Activated CD4-positive, alpha-beta memory T cell treated with anti-CD3 and anti-CD28 coated beads for 36 hours (primary cell): ENCODE measurements at regions not wholly inside any gene's neighbourhood (a gene's known extent, or its start where the extent isn't known, plus 50 kb on each side); places are given as distances from the start of the nearest gene placed in this dataset.
A peak's percentile ranks its signal among the peaks of the same experiment; 100 is the strongest.

Source experiments
- CTCF ChIA-PET: fragments of 350-600 bp; sonication (Branson Sonifier 250); formaldehyde crosslinking; loops from one replicate; lab custom pipeline; 2021; ENCODE audit warnings: antibody characterized with exemption, inconsistent platforms; lab: Charles Lee
- POLR2A ChIA-PET: fragments of 350-600 bp; sonication (Branson Sonifier 250); formaldehyde crosslinking; loops from one replicate; lab custom pipeline; 2021; ENCODE audit warnings: antibody characterized with exemption; lab: Charles Lee
- DNase-seq: peaks from one replicate; pipeline ENCODE4 v3.0.0-alpha.2; 2020
- H3K27ac Mint-ChIP-seq: one replicate; pipeline ENCODE4 v1.8.0; 2021; ENCODE audit warnings: mixed read lengths
- H3K27me3 Mint-ChIP-seq: one replicate; pipeline ENCODE4 v1.8.0; 2021; ENCODE audit warnings: mixed read lengths
- H3K36me3 Mint-ChIP-seq: one replicate; pipeline ENCODE4 v1.8.0; 2021; ENCODE audit warnings: mixed read lengths
- H3K4me1 Mint-ChIP-seq: one replicate; pipeline ENCODE4 v1.8.0; 2021; ENCODE audit warnings: low read depth, mixed read lengths
- H3K4me3 Mint-ChIP-seq: one replicate; pipeline ENCODE4 v1.8.0; 2021; ENCODE audit warnings: mild to moderate bottlenecking, mixed read lengths
- H3K9me3 Mint-ChIP-seq: one replicate; pipeline ENCODE4 v1.8.0; 2021; ENCODE audit warnings: mixed read lengths
- intact Hi-C: fragments of 100-400 bp; cut with micrococcal nuclease; formaldehyde crosslinking; loops from one replicate; pipeline ENCODE4 v1.15.1; 2023

DNA sequence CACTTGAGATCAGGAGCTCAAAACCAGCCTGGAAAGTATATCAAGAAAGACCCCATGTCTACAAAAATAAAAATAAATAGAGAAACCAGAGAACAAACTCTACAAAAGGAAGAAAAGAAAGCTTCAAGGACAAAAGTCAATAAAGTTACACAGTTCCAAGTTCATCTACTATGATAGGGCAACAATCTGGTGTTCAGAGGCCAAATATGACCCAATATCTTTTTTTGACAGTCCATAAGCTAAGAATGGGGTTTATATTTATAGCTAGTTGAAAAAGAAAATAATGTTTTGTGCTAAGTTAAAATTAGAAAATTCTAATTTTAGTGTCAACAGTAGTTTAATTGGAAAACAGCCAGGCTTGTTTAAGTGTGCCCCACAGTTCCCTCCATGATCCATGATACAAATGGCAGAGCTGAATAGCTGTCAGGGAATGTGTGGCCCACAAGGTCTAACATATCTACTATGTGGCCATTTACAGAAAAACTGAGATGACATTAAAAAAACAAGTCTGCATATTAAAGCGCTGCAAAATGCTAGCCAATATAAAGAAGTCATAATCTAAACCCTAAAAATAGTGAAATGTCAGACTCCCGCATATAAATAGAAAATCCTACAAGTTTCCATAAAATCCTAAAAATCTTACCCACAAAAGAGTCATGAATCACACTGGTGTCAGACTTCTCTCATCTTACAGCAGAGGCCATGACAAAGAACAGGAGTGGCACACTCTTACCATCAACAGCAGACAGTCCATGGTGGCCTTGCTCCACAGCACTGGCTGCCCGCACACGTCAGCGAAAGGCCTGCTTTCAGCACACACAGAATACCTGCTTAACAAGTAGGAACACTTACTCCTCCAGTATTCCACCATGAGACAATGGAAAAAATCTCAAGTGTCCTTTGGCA, 281.9 kb upstream of the HSFY2 start:
- Mint-ChIP-seq H3K36me3 (no peaks in the 10 kb centered on the region), H3K4me1 (no peaks in the 10 kb centered on the region), H3K27me3 (no peaks in the 10 kb centered on the region), H3K27ac (no peak overlapping the region), H3K9me3 (no peaks in the 10 kb centered on the region), H3K4me3 (no peak overlapping the region)
- POLR2A ChIA-PET, result no interaction called here
- no peak for DNase-seq
- intact Hi-C loops, result no loop called here
- CTCF ChIA-PET, result no interaction called here

GRCh38 chrY:19053806-19054205, 280.3 kb upstream of the HSFY2 start:
- no peak overlapping the region for H3K27ac Mint-ChIP-seq
- ChIA-PET POLR2A (no interaction called here), CTCF (no interaction called here)
- no peaks in the 10 kb centered on the region for H3K27me3 Mint-ChIP-seq
- no peaks in the 10 kb centered on the region for H3K9me3 Mint-ChIP-seq
- intact Hi-C loops, result no loop called here
- no peaks in the 10 kb centered on the region for H3K36me3 Mint-ChIP-seq
- no peak for DNase-seq
- H3K4me1 Mint-ChIP-seq, result no peaks in the 10 kb centered on the region
- H3K4me3 Mint-ChIP-seq, result no peak overlapping the region

DNA sequence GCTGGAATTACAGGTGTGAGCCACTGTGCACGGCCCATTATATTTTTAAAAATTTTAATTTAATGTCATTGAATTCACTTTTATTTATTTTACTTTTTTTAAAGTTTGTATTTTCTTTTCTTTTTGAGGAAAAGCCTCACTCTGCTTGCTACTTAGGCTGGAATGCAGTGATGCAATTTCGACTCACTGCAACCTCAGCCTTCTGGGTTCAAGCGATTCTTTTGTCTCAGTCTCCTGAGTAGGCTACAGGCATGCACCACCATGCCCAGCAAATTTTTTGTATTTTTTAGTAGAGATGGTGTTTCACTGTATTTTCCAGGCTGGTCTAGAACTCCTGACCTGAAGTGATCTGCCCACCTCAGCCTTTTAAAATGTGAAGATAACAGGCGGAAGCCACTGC, 277.5 kb upstream of the HSFY2 start:
- DNase-seq, result no peak
- intact Hi-C loops, result no loop called here
- ChIA-PET CTCF (no interaction called here), POLR2A (no interaction called here)
- no peak overlapping the region for H3K4me3 Mint-ChIP-seq
- peaks cover 2% of the 10 kb centered on the region for H3K9me3 Mint-ChIP-seq
- H3K36me3 Mint-ChIP-seq, result no peaks in the 10 kb centered on the region
- no peak overlapping the region for H3K27ac Mint-ChIP-seq
- no peaks in the 10 kb centered on the region for H3K27me3 Mint-ChIP-seq
- no peaks in the 10 kb centered on the region for H3K4me1 Mint-ChIP-seq

DNA sequence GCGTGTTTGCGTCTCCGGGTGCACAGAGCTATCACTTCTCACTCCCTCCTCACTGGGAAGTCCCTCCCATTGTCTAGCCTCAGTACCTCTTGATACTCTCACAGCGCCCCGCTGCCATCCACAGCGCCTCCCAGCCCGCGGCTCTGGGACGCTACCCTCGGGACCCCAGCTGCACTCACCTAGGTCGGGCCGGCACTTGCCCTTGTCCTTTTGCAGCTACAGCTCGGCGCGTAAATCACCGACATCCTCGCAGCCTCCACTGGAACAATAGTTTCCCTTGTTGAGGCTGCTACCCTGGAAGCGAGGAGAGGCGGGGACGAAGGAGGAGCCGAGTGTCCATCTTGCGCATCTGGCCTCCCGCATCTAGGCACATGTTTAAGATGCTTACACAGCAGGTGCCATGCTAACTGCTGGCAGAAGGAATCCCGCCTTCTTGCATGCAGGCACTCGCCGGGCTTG, 269.5 kb upstream of the HSFY2 start:
- intact Hi-C loops, result no loop called here
- H3K4me1 Mint-ChIP-seq, result no peaks in the 10 kb centered on the region
- H3K27ac Mint-ChIP-seq, result no peak overlapping the region
- peaks cover 2% of the 10 kb centered on the region for H3K9me3 Mint-ChIP-seq
- DNase-seq, result no peak
- H3K27me3 Mint-ChIP-seq, result no peaks in the 10 kb centered on the region
- H3K36me3 Mint-ChIP-seq, result peaks cover 4% of the 10 kb centered on the region
- ChIA-PET CTCF (no interaction called here), POLR2A (no interaction called here)
- no peak overlapping the region for H3K4me3 Mint-ChIP-seq

- POLR2A ChIA-PET, result no interaction called here
- no peak for DNase-seq
- Mint-ChIP-seq H3K27me3 (no peaks in the 10 kb centered on the region), H3K27ac (no peak overlapping the region), H3K4me3 (no peak overlapping the region), H3K4me1 (no peaks in the 10 kb centered on the region), H3K9me3 (peaks cover 1% of the 10 kb centered on the region), H3K36me3 (peaks cover 4% of the 10 kb centered on the region)
- intact Hi-C loops, result no loop called here
- CTCF ChIA-PET, result no interaction called here
These were observed 268.9 kb upstream of the HSFY2 start for GRCh38 chrY:19042306-19042958.

GRCh38 chrY:19026631-19027030, 253.1 kb upstream of the HSFY2 start:
- intact Hi-C loops, result no loop called here
- no peak for DNase-seq
- Mint-ChIP-seq H3K36me3 (no peaks in the 10 kb centered on the region), H3K4me3 (no peak overlapping the region), H3K4me1 (no peaks in the 10 kb centered on the region), H3K9me3 (no peaks in the 10 kb centered on the region), H3K27me3 (no peaks in the 10 kb centered on the region), H3K27ac (no peak overlapping the region)
- CTCF ChIA-PET, result no interaction called here
- POLR2A ChIA-PET, result no interaction called here

GRCh38 chrY:19023934-19024333, 250.4 kb upstream of the HSFY2 start:
- Mint-ChIP-seq H3K27ac (no peak overlapping the region), H3K27me3 (no peaks in the 10 kb centered on the region), H3K36me3 (no peaks in the 10 kb centered on the region), H3K4me1 (no peaks in the 10 kb centered on the region), H3K4me3 (no peak overlapping the region), H3K9me3 (no peaks in the 10 kb centered on the region)
- ChIA-PET CTCF (no interaction called here), POLR2A (no interaction called here)
- intact Hi-C loops, result no loop called here
- no peak for DNase-seq

- H3K4me3 Mint-ChIP-seq, result no peak overlapping the region
- ChIA-PET CTCF (no interaction called here), POLR2A (no interaction called here)
- no peak for DNase-seq
- intact Hi-C loops, result no loop called here
- no peaks in the 10 kb centered on the region for H3K9me3 Mint-ChIP-seq
- peaks cover 2% of the 10 kb centered on the region for H3K4me1 Mint-ChIP-seq
- no peaks in the 10 kb centered on the region for H3K27me3 Mint-ChIP-seq
- no peaks in the 10 kb centered on the region for H3K36me3 Mint-ChIP-seq
- no peak overlapping the region for H3K27ac Mint-ChIP-seq
These were observed 246.7 kb upstream of the HSFY2 start for GRCh38 chrY:19020193-19020592.

DNA sequence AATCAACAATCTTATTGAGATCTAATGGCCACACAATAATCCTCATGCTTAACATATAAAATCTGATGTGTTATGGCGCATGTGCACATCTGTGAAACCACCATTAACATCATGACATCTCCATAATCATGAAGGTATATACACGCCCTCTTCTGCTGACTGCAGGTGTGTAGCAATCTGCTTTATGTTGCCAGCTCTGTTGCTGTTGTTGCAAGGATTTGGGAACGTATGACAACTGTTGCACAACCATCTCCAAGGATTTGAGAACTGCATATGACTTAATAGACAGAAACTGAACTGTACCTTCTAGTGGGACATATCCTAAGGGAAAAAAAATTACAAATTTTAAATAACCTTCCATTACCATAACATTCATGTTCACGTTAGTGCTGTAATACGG, 243.5 kb upstream of the HSFY2 start:
- no peak for DNase-seq
- Mint-ChIP-seq H3K36me3 (no peaks in the 10 kb centered on the region), H3K9me3 (no peaks in the 10 kb centered on the region), H3K4me3 (no peak overlapping the region), H3K27ac (no peak overlapping the region), H3K4me1 (peaks cover 2% of the 10 kb centered on the region), H3K27me3 (no peaks in the 10 kb centered on the region)
- intact Hi-C loops, result no loop called here
- CTCF ChIA-PET, result no interaction called here
- POLR2A ChIA-PET, result no interaction called here

DNA sequence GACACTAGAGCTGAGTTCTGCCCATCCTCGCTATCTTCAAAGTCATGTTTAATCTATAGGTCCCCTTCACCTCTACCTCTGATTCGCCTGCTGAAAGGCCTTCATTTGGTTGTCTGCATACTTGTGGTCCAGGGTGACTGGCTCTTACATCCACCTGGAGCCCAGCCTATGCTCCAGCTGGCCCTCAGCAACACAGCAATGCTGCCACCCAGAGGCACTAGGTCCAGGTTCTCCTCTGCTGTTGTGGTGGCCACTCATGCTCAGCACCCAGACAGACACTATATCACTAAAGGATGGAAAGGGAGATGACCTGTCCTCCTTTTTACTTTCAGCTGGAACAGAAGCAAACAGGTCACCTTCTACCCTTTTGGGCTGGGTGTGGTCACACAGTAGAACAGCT, 242.3 kb upstream of the HSFY2 start:
- intact Hi-C loops, result no loop called here
- no peak overlapping the region for H3K4me3 Mint-ChIP-seq

GRCh38 chrY:19015213-19015612, 241.7 kb upstream of the HSFY2 start:
- no peak for DNase-seq
- peaks cover 9% of the 10 kb centered on the region for H3K4me1 Mint-ChIP-seq
- intact Hi-C loops, result no loop called here
- no peak overlapping the region for H3K4me3 Mint-ChIP-seq
- H3K27me3 Mint-ChIP-seq, result no peaks in the 10 kb centered on the region
- no peak overlapping the region for H3K27ac Mint-ChIP-seq
- CTCF ChIA-PET, result no interaction called here
- H3K9me3 Mint-ChIP-seq, result no peaks in the 10 kb centered on the region
- H3K36me3 Mint-ChIP-seq, result no peaks in the 10 kb centered on the region
- POLR2A ChIA-PET, result no interaction called here

More for the DNA sequence above, 242.3 kb upstream of the HSFY2 start:
- Mint-ChIP-seq H3K9me3 (no peaks in the 10 kb centered on the region), H3K4me1 (peaks cover 9% of the 10 kb centered on the region), H3K27me3 (no peaks in the 10 kb centered on the region), H3K36me3 (no peaks in the 10 kb centered on the region), H3K27ac (no peak overlapping the region)
- POLR2A ChIA-PET, result no interaction called here
- CTCF ChIA-PET, result interaction anchor here (0.5 kb wide), 1 partner anchor 227 kb away, joined by 3 read pairs; no protein-coding TSS in a partner anchor
- DNase-seq, result peak; percentile 8

DNA sequence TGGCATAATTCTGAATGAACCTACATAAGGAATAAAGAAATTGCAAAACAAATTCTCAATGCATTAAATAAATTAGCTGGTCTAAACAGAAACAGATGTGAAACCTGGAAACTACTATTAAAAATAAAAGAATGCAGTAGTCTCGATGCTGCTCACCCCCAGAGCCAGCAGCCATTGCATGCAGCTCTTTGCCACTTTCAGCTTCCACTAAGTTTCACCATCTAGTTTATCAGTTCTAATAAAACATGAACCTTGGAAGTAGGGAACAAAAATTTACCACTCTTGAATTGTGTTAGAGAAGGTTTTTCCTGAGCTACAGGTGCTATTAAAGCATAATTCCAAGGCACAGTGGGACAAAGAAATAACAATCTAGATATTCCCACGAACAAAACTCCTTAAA, 239.4 kb upstream of the HSFY2 start:
- CTCF ChIA-PET, result interaction anchor here (1.0 kb wide), 1 partner anchor 12 kb away, joined by 3 read pairs; no protein-coding TSS in a partner anchor
- H3K4me1 Mint-ChIP-seq, result peaks cover 9% of the 10 kb centered on the region
- intact Hi-C loops, result no loop called here
- POLR2A ChIA-PET, result no interaction called here
- no peak overlapping the region for H3K27ac Mint-ChIP-seq
- no peaks in the 10 kb centered on the region for H3K36me3 Mint-ChIP-seq
- no peaks in the 10 kb centered on the region for H3K9me3 Mint-ChIP-seq
- no peaks in the 10 kb centered on the region for H3K27me3 Mint-ChIP-seq
- DNase-seq, result no peak
- H3K4me3 Mint-ChIP-seq, result no peak overlapping the region
